ENCODE measurements at regions not wholly inside any gene's neighbourhood (a gene's known extent, or its start where the extent isn't known, plus 50 kb on each side); places are given as distances from the start of the nearest gene placed in this dataset.
"Not testable (repeated sequence)": the region's sequence is repeated elsewhere in the genome, so short reads cannot be mapped to it uniquely, and the experiment has no call there.

- 90 to 99% (median 97%) methylated on average over 4 of the region's 4 CpGs for WGBS, 5 donors
- no peaks in the 10 kb centered on the region for H3K27me3 ChIP-seq
- no peak overlapping the region for H3K27ac ChIP-seq
- no peak for DNase-seq
- H3K4me1 ChIP-seq = no peaks in the 10 kb centered on the region
- intact Hi-C loops (cut with DNase I; ENCODE audit: low total_unique reads) = no loop called here
- no peaks in the 10 kb centered on the region for H3K36me3 ChIP-seq
- no peaks in the 10 kb centered on the region for H3K9me3 ChIP-seq
- no peak overlapping the region for H3K4me3 ChIP-seq
- no peak for TF ChIP-seq POLR2AphosphoS5 (IDR thresholded peaks at IDR 0.05)
- no peak for TF ChIP-seq EP300 (IDR thresholded peaks at IDR 0.05)
- no peak for TF ChIP-seq POLR2A (IDR thresholded peaks at IDR 0.05)
- TF ChIP-seq CTCF (IDR thresholded peaks at IDR 0.05) = no peak
These were observed 85.2 kb downstream of the FDX1 start for GRCh38 chr11:110514967-110515366.

GRCh38 chr11:110517381-110517780, 87.6 kb downstream of the FDX1 start:
- H3K9me3 ChIP-seq; H3K27ac ChIP-seq; H3K4me1 ChIP-seq; H3K27me3 ChIP-seq; DNase-seq; H3K36me3 ChIP-seq; intact Hi-C loops (cut with DNase I; ENCODE audit: low total_unique reads); H3K4me3 ChIP-seq: not testable (repeated sequence)
- WGBS, 5 donors = 89 to 97% (median 93%) methylated on average over 5 of the region's 5 CpGs

GRCh38 chr11:110518809-110519514, 89.2 kb downstream of the FDX1 start:
- no peak for TF ChIP-seq CTCF (IDR thresholded peaks at IDR 0.05)
- no peak for TF ChIP-seq EP300 (IDR thresholded peaks at IDR 0.05)
- no peak for TF ChIP-seq POLR2AphosphoS5 (IDR thresholded peaks at IDR 0.05)
- no peak for TF ChIP-seq POLR2A (IDR thresholded peaks at IDR 0.05)
- H3K27ac ChIP-seq = no peak overlapping the region
- H3K27me3 ChIP-seq = no peaks in the 10 kb centered on the region
- intact Hi-C loops (cut with DNase I; ENCODE audit: low total_unique reads) = no loop called here
- 67 to 85% (median 79%) methylated on average over 5 of the region's 5 CpGs for WGBS, 5 donors
- no peaks in the 10 kb centered on the region for H3K9me3 ChIP-seq
- no peak for DNase-seq
- no peaks in the 10 kb centered on the region for H3K4me1 ChIP-seq
- H3K4me3 ChIP-seq = no peak overlapping the region
- H3K36me3 ChIP-seq = no peaks in the 10 kb centered on the region

- intact Hi-C loops (cut with DNase I; ENCODE audit: low total_unique reads) = no loop called here
- Histone ChIP-seq H3K4me1 (no peaks in the 10 kb centered on the region), H3K27ac (no peak overlapping the region), H3K4me3 (no peak overlapping the region), H3K9me3 (no peaks in the 10 kb centered on the region), H3K36me3 (no peaks in the 10 kb centered on the region), H3K27me3 (no peaks in the 10 kb centered on the region)
- DNase-seq = no peak
- TF ChIP-seq POLR2A (IDR thresholded peaks at IDR 0.05) (no peak), POLR2AphosphoS5 (IDR thresholded peaks at IDR 0.05) (no peak), CTCF (IDR thresholded peaks at IDR 0.05) (no peak), EP300 (IDR thresholded peaks at IDR 0.05) (no peak)
- 72 to 87% (median 82%) methylated on average over 2 of the region's 2 CpGs for WGBS, 5 donors
These were observed 90.0 kb downstream of the FDX1 start for GRCh38 chr11:110519796-110520195.

- Histone ChIP-seq H3K27me3 (no peaks in the 10 kb centered on the region), H3K9me3 (no peaks in the 10 kb centered on the region), H3K36me3 (no peaks in the 10 kb centered on the region), H3K4me3 (no peak overlapping the region), H3K4me1 (peaks cover 0 to 8% (median 3%) of the 10 kb centered on the region in 4 donors), H3K27ac (no peak overlapping the region)
- 61 to 76% (median 70%) methylated on average over 2 of the region's 2 CpGs for WGBS, 5 donors
- intact Hi-C loops (cut with DNase I; ENCODE audit: low total_unique reads) = no loop called here
- TF ChIP-seq POLR2AphosphoS5 (IDR thresholded peaks at IDR 0.05) (no peak), CTCF (IDR thresholded peaks at IDR 0.05) (no peak)
- no peak for DNase-seq
These were observed 92.7 kb downstream of the FDX1 start for GRCh38 chr11:110522471-110522870.

All from stomach (tissue), 8 donors.